ENCODE measurements at regions not wholly inside any gene's neighbourhood (a gene's known extent, or its start where the extent isn't known, plus 50 kb on each side); places are given as distances from the start of the nearest gene placed in this dataset.

GRCh38 chr2:66070721-66071602 is 364.0 kb upstream of the MEIS1 start:
- Histone ChIP-seq H3K36me3 (ENCODE audit: insufficient read depth, low read length) (no peaks in the 10 kb centered on the region), H2AFZ (ENCODE audit: low read length, unreplicated experiment) (no peak overlapping the region), H3K79me2 (ENCODE audit: control insufficient read depth, insufficient read depth, low read length, unreplicated experiment) (no peaks in the 10 kb centered on the region), H3K4me3 (ENCODE audit: low read depth, low read length) (no peak overlapping the region), H3K27me3 (ENCODE audit: insufficient read depth, low read length) (no peaks in the 10 kb centered on the region), H3K27ac (ENCODE audit: low read depth, low read length) (no peak overlapping the region), H3K4me1 (ENCODE audit: control insufficient read depth, insufficient read depth, low read length, unreplicated experiment) (no peaks in the 10 kb centered on the region)

GRCh38 chr2:66069937-66070720 is 364.8 kb upstream of the MEIS1 start:
- H3K27ac ChIP-seq (ENCODE audit: low read depth, low read length), result no peak overlapping the region
- H2AFZ ChIP-seq (ENCODE audit: low read length, unreplicated experiment), result no peak overlapping the region
- no peaks in the 10 kb centered on the region for H3K79me2 ChIP-seq (ENCODE audit: control insufficient read depth, insufficient read depth, low read length, unreplicated experiment)
- no peak overlapping the region for H3K4me3 ChIP-seq (ENCODE audit: low read depth, low read length)
- H3K4me1 ChIP-seq (ENCODE audit: control insufficient read depth, insufficient read depth, low read length, unreplicated experiment), result no peaks in the 10 kb centered on the region
- no peaks in the 10 kb centered on the region for H3K36me3 ChIP-seq (ENCODE audit: insufficient read depth, low read length)
- no peaks in the 10 kb centered on the region for H3K27me3 ChIP-seq (ENCODE audit: insufficient read depth, low read length)

GRCh38 chr2:66066032-66066431 is 368.9 kb upstream of the MEIS1 start:
- Histone ChIP-seq H3K27me3 (ENCODE audit: insufficient read depth, low read length) (no peaks in the 10 kb centered on the region), H2AFZ (ENCODE audit: low read length, unreplicated experiment) (no peak overlapping the region), H3K4me3 (ENCODE audit: low read depth, low read length) (no peak overlapping the region), H3K27ac (ENCODE audit: low read depth, low read length) (no peak overlapping the region), H3K4me1 (ENCODE audit: control insufficient read depth, insufficient read depth, low read length, unreplicated experiment) (no peaks in the 10 kb centered on the region), H3K36me3 (ENCODE audit: insufficient read depth, low read length) (no peaks in the 10 kb centered on the region), H3K79me2 (ENCODE audit: control insufficient read depth, insufficient read depth, low read length, unreplicated experiment) (no peaks in the 10 kb centered on the region)

GRCh38 chr2:66059332-66059731 is 375.6 kb upstream of the MEIS1 start:
- no peak overlapping the region for H3K4me3 ChIP-seq (ENCODE audit: low read depth, low read length)
- no peaks in the 10 kb centered on the region for H3K4me1 ChIP-seq (ENCODE audit: control insufficient read depth, insufficient read depth, low read length, unreplicated experiment)
- no peaks in the 10 kb centered on the region for H3K27me3 ChIP-seq (ENCODE audit: insufficient read depth, low read length)
- no peak overlapping the region for H2AFZ ChIP-seq (ENCODE audit: low read length, unreplicated experiment)
- no peaks in the 10 kb centered on the region for H3K36me3 ChIP-seq (ENCODE audit: insufficient read depth, low read length)
- no peak overlapping the region for H3K27ac ChIP-seq (ENCODE audit: low read depth, low read length)
- H3K79me2 ChIP-seq (ENCODE audit: control insufficient read depth, insufficient read depth, low read length, unreplicated experiment), result no peaks in the 10 kb centered on the region

- Histone ChIP-seq H2AFZ (ENCODE audit: low read length, unreplicated experiment) (no peak overlapping the region), H3K79me2 (ENCODE audit: control insufficient read depth, insufficient read depth, low read length, unreplicated experiment) (no peaks in the 10 kb centered on the region), H3K27me3 (ENCODE audit: insufficient read depth, low read length) (no peaks in the 10 kb centered on the region), H3K4me1 (ENCODE audit: control insufficient read depth, insufficient read depth, low read length, unreplicated experiment) (no peaks in the 10 kb centered on the region), H3K27ac (ENCODE audit: low read depth, low read length) (no peak overlapping the region), H3K36me3 (ENCODE audit: insufficient read depth, low read length) (no peaks in the 10 kb centered on the region), H3K4me3 (ENCODE audit: low read depth, low read length) (no peak overlapping the region)
Measured at GRCh38 chr2:66058675-66059074, 376.2 kb upstream of the MEIS1 start.

GRCh38 chr2:66057844-66058243 is 377.1 kb upstream of the MEIS1 start:
- Histone ChIP-seq H3K36me3 (ENCODE audit: insufficient read depth, low read length) (no peaks in the 10 kb centered on the region), H3K27ac (ENCODE audit: low read depth, low read length) (no peak overlapping the region), H2AFZ (ENCODE audit: low read length, unreplicated experiment) (no peak overlapping the region), H3K4me3 (ENCODE audit: low read depth, low read length) (no peak overlapping the region), H3K27me3 (ENCODE audit: insufficient read depth, low read length) (no peaks in the 10 kb centered on the region), H3K4me1 (ENCODE audit: control insufficient read depth, insufficient read depth, low read length, unreplicated experiment) (no peaks in the 10 kb centered on the region), H3K79me2 (ENCODE audit: control insufficient read depth, insufficient read depth, low read length, unreplicated experiment) (no peaks in the 10 kb centered on the region)

GRCh38 chr2:66050392-66050791 is 384.5 kb upstream of the MEIS1 start:
- Histone ChIP-seq H3K36me3 (ENCODE audit: insufficient read depth, low read length) (no peaks in the 10 kb centered on the region), H3K27me3 (ENCODE audit: insufficient read depth, low read length) (no peaks in the 10 kb centered on the region), H3K27ac (ENCODE audit: low read depth, low read length) (no peak overlapping the region)

GRCh38 chr2:66048667-66049066 is 386.3 kb upstream of the MEIS1 start:
- no peaks in the 10 kb centered on the region for H3K27me3 ChIP-seq (ENCODE audit: insufficient read depth, low read length)
- no peaks in the 10 kb centered on the region for H3K4me1 ChIP-seq (ENCODE audit: control insufficient read depth, insufficient read depth, low read length, unreplicated experiment)
- no peaks in the 10 kb centered on the region for H3K36me3 ChIP-seq (ENCODE audit: insufficient read depth, low read length)
- no peak overlapping the region for H2AFZ ChIP-seq (ENCODE audit: low read length, unreplicated experiment)
- no peaks in the 10 kb centered on the region for H3K79me2 ChIP-seq (ENCODE audit: control insufficient read depth, insufficient read depth, low read length, unreplicated experiment)
- no peak overlapping the region for H3K27ac ChIP-seq (ENCODE audit: low read depth, low read length)
- H3K4me3 ChIP-seq (ENCODE audit: low read depth, low read length), result no peak overlapping the region

More at GRCh38 chr2:66050392-66050791, 384.5 kb upstream of the MEIS1 start:
- no peaks in the 10 kb centered on the region for H3K79me2 ChIP-seq (ENCODE audit: control insufficient read depth, insufficient read depth, low read length, unreplicated experiment)
- no peaks in the 10 kb centered on the region for H3K4me1 ChIP-seq (ENCODE audit: control insufficient read depth, insufficient read depth, low read length, unreplicated experiment)
- no peak overlapping the region for H3K4me3 ChIP-seq (ENCODE audit: low read depth, low read length)
- no peak overlapping the region for H2AFZ ChIP-seq (ENCODE audit: low read length, unreplicated experiment)

GRCh38 chr2:66041902-66042657 is 392.8 kb upstream of the MEIS1 start:
- H3K36me3 ChIP-seq (ENCODE audit: insufficient read depth, low read length), result no peaks in the 10 kb centered on the region
- H3K27ac ChIP-seq (ENCODE audit: low read depth, low read length), result no peak overlapping the region
- H3K79me2 ChIP-seq (ENCODE audit: control insufficient read depth, insufficient read depth, low read length, unreplicated experiment), result no peaks in the 10 kb centered on the region
- H2AFZ ChIP-seq (ENCODE audit: low read length, unreplicated experiment), result no peak overlapping the region
- no peaks in the 10 kb centered on the region for H3K4me1 ChIP-seq (ENCODE audit: control insufficient read depth, insufficient read depth, low read length, unreplicated experiment)
- H3K27me3 ChIP-seq (ENCODE audit: insufficient read depth, low read length), result no peaks in the 10 kb centered on the region
- H3K4me3 ChIP-seq (ENCODE audit: low read depth, low read length), result no peak overlapping the region

GRCh38 chr2:66036948-66037347 is 398.0 kb upstream of the MEIS1 start:
- Histone ChIP-seq H2AFZ (ENCODE audit: low read length, unreplicated experiment) (no peak overlapping the region), H3K36me3 (ENCODE audit: insufficient read depth, low read length) (no peaks in the 10 kb centered on the region), H3K4me1 (ENCODE audit: control insufficient read depth, insufficient read depth, low read length, unreplicated experiment) (no peaks in the 10 kb centered on the region), H3K79me2 (ENCODE audit: control insufficient read depth, insufficient read depth, low read length, unreplicated experiment) (no peaks in the 10 kb centered on the region), H3K4me3 (ENCODE audit: low read depth, low read length) (no peak overlapping the region), H3K27me3 (ENCODE audit: insufficient read depth, low read length) (no peaks in the 10 kb centered on the region), H3K27ac (ENCODE audit: low read depth, low read length) (no peak overlapping the region)
